Putamen (tissue), 1 donor: ENCODE measurements at regions not wholly inside any gene's neighbourhood (a gene's known extent, or its start where the extent isn't known, plus 50 kb on each side); places are given as distances from the start of the nearest gene placed in this dataset.
"Not testable (repeated sequence)": the region's sequence is repeated elsewhere in the genome, so short reads cannot be mapped to it uniquely, and the experiment has no call there.

ENCODE experiments used
- DNase-seq: peaks from one replicate; pipeline ENCODE4 v3.0.0-alpha.2; 2016; ENCODE audit warnings: low spot score

DNA sequence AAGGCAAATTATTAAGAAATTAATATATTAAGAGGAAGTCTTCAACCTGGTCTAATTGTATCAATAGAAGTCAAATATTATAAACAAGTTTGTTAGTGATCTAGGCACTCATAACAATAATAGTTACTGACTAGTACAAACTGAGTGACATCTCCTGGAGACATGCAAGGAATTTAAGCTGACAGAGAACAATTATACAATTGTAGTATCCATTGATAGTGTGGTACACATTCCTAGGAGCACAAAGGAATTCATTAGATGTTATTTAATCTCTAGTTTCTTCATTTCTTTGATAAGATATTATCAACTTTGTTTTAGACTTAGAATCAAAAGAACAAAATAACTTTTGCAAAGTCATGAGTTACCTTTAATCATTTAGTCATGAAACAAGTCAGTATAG lies 1048.6 kb downstream of the PCDH7 start:
- DNase-seq, result no peak

DNA sequence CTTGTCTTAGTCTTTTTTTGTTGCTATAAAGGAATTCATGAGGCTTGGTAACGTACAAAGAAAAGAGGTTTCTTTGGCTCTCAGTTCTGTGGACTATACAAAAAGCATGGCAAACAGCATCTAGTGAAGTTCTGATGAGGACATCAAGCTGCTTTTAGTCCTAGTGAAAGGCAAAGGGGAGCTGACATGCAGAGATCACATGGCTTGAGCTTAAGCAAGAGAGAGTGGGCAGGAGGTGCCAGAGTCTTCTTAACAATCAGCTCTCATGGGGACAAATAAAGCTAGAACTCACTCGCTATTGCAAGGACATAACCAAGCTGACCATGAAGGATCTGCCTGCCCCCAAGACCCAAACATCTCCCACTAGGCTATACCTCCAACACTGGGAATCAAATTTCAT lies 1063.1 kb downstream of the PCDH7 start:
- no peak for DNase-seq

- no peak for DNase-seq
These were observed 1064.4 kb downstream of the PCDH7 start for GRCh38 chr4:31784558-31784957.

GRCh38 chr4:31787701-31788100 lies 1067.5 kb downstream of the PCDH7 start:
- DNase-seq, result no peak

GRCh38 chr4:31788676-31789075 lies 1068.5 kb downstream of the PCDH7 start:
- DNase-seq, result no peak

DNA sequence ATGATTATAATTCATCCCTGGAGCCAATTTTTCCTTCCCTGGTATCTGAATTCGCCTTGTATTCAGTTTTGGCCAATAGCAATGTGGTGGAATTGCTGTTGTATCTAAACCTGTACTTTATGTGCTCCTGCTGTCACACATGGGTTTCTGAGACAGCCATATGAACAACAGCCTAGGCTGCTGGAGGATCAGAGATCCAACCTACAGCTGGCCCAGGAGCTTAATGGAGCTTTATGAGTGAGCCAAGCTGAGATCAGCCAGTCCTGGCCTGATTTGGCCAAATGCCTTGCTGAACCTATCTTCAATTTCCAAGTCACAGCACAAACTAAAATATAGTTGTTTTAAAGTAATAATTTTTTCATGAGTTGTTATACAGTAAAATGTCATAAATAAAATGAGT lies 1071.5 kb downstream of the PCDH7 start:
- DNase-seq, result no peak

DNA sequence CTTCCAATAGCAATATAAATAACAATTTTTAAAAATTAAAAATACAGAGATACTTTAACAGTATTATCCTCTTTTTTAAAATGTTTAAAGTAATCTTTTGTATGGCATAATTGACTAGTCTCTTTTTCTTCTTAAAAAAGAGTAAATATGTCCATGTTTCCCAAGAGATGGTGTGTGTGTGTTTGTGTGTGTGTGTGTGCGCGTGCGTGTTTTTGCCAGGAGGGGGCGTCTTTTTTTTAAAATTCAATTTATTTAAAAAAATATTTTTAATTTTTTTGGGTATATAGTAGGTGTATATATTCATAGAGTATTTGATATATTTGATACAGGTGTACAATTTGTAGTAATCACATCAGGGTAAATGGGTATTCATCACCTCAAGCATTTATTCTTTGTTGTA lies 1073.7 kb downstream of the PCDH7 start:
- no peak for DNase-seq

GRCh38 chr4:31797052-31797451 lies 1076.9 kb downstream of the PCDH7 start:
- not testable (repeated sequence) for DNase-seq

DNA sequence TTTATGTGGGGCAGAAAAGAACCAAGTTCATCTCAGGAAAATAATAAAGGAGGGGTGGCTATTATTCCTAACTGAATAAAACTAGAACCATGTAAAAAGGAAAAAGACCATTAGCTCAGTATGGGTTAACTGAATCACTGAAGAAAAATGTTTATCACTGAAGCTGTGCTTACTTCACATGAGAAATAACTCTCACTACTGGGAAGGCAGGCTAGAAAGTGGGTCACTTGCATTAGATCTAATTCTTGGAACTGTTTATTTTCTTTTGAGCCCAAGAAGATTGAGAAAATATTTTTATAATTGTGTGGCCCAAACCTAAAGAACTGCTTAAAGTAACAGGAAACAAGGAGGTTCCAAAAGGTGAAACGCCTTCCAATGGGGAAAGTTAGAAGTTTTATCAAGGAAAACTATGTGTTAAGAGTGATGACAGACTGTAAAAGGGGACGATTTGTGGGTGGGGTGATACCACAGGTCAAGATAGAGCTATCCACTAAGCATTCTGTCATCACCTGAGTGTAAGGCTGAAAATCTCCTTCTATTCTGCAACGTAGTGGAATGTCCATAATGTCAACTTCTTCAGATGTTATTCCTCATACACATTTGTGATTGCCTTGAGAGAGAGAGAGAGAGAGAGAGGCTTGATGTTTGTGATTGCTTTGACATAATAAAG lies 1083.5 kb downstream of the PCDH7 start:
- no peak for DNase-seq

DNA sequence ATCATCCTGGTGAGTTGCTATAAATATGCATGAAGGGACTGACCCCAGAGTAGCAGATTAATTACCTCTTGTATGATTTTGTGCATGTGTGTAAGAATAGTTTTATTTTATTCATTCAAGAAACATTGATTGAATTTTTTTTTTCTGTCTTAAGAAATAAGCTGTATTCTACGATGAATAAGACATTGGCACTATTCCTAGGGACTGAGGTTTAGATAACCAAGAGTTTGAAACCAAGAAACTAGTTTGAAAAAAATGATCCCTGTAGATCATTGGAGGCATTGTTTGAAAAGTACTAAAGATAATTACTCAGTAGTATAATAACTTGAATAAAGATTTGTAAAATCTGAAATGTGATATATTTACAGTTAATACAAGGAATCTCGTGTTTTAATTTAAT lies 1086.9 kb downstream of the PCDH7 start:
- no peak for DNase-seq

DNA sequence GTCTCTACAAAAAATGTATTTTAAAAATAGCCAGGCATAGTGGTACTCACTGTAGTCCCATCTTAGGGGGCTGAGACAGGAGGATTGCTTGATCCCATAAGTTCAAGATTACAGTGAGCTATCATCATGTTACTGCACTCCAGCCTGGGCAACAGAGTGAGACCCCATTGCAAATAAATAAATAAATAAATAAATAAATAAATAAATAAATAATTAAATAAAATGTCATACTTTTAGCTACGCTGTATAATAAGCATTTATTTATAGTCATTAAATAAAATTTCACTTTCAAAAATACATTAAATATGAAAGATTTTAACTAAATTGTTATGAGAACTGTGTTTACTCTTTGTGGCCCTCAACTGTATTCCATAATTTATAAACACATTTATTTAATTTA lies 1124.2 kb downstream of the PCDH7 start:
- no peak for DNase-seq

DNA sequence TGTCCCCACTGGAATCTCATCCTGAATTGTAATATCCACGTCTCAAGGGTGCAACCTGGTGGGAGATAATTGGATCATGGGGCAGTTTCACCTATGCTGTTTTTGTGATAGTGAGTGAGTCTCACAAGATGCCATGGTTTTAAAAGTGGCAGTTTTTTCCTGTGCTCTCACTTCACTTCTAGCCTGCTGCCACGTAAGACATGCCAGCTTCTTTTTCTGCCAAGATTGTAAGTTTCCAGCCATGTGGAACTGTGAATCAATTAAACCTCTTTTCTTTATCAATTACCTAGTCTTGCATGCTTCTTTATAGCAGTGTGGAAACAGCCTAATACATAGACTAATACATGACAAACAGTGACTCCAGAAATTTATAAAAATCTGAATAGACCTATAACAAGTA lies 1131.8 kb downstream of the PCDH7 start:
- no peak for DNase-seq

- no peak for DNase-seq
These were observed 1157.3 kb downstream of the PCDH7 start for GRCh38 chr4:31877429-31877828.

GRCh38 chr4:31880837-31881236 lies 1160.7 kb downstream of the PCDH7 start:
- DNase-seq, result not testable (repeated sequence)

DNA sequence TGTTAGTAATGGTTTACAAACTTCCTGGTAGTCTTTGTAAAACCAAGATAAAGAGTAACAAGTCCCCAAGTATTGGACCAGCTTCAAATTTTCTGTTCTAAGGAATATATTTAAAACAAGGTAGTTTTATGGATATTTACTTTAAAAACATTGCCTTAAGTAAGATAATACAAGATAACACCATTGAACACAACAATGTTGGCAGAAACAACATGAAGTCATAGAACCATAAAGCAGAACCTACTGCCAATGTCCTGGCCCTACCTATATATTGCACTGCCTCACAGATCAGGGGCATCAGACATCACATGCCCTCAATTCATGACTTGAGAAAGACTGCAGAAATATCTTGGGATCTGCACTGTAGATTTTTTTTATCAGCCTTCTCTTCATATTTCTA lies 1176.2 kb downstream of the PCDH7 start:
- DNase-seq, result no peak

DNA sequence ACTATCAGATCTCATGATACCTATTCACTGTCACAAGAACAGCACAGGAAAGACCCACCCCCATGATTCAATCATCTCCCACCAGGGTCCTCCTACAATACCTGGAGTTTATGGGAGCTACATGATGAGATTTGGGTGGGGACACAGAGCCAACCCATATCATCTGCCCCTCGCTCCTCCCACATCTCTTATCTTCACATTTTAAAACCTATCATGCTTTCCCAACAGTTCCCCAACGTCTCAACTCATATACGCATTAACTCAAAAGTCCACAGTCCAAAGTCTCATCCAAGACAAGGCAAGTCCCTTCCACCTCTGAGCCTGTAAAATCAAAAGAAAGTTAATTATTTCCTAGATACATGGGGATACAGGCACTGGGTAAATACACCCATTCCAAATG lies 1185.2 kb downstream of the PCDH7 start:
- DNase-seq, result no peak

GRCh38 chr4:31908261-31908660 lies 1188.1 kb downstream of the PCDH7 start:
- DNase-seq, result no peak

GRCh38 chr4:31917334-31917733 lies 1197.2 kb downstream of the PCDH7 start:
- DNase-seq, result no peak

DNA sequence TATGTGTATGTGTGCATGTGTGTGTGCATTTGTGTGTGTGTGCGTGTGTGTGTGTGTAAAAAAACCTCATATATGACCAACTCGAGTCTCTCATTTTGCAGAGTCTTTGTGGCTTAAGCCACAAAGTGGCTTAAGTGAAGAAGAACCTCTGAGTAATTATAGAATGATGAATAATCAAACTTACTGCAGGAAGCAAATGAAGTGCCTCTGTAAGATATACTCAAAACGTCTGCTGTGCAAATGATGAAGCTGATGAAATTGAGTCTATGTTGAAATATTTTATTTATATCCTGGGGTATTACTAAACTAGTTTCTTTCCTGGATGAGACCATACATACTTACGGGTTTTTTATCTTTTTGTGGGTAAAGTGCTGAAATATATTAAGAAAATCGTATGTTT lies 1198.7 kb downstream of the PCDH7 start:
- DNase-seq, result no peak

DNA sequence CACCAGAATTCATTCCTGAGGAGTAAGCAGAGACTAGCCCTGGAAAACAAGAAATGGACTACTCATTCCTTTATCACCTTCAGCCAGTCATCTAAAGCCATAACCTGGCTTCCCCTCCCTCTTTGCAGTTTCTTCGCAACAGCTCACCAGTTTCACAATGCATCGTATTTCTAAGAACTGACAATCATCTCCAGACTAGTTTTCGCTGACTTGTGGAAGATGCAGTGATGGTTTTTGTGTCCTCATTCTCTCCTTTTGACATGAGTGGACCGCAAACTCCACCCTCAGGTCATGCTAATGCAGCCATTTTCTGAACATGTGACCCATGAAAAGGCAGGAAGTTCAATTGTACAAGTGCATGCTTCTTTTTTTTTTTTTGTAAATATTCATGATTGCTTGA lies 1203.5 kb downstream of the PCDH7 start:
- no peak for DNase-seq

DNA sequence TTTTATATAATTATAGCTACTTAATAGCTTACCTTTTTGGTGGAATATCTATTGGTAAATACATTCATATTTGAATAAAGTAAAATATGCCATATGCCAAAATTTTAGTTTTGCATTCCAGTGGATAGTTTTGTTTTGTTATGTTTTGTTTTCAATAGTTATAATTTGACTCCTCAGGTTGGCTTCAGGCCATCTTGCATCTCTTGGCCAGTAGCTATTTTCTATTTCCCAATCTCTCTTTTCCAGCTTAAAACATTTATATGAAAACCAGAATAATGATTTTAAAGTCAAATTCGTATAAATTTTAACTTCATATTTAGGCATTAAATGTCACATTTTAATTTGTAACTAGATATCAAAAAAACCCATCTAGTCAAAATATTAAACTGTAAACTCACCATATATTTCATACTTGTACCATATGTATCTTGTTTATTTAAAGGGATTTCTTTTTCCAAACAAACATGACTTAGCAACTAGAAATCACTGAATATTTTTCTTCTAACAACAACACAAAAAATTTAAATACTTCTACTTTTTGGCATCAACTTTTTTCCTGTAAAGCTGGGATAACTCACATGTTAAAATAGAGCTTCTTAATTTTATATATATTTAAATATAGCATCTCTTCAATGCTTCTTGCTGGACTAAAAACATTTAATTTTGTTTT lies 1209.6 kb downstream of the PCDH7 start:
- DNase-seq, result no peak

- no peak for DNase-seq
These were observed 1226.3 kb downstream of the PCDH7 start for GRCh38 chr4:31946456-31946855.

DNA sequence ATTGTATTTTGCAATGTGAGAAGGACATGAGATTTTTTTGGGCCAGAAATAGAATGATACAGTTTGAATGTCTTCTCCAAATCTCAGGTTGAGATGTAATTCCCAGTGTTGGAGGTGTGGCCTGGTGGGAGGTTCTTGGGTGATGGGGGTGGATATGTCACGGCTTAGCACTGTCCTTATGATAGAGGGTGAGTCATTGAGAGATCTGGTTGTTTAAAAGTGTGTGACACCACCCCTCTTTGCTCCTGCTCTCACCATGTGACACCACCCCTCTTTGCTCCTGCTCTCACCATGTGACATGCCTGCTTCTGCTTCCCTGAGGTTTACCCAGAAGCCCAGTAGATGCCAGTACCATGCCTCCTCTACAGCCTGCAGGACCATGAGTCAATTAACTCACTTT lies 1226.9 kb downstream of the PCDH7 start:
- no peak for DNase-seq

- DNase-seq, result no peak
These were observed 1228.9 kb downstream of the PCDH7 start for GRCh38 chr4:31949045-31949444.
